ENCODE measurements at regions not wholly inside any gene's neighbourhood (a gene's known extent, or its start where the extent isn't known, plus 50 kb on each side); places are given as distances from the start of the nearest gene placed in this dataset.
"Not testable (repeated sequence)": the region's sequence is repeated elsewhere in the genome, so short reads cannot be mapped to it uniquely, and the experiment has no call there.

DNA sequence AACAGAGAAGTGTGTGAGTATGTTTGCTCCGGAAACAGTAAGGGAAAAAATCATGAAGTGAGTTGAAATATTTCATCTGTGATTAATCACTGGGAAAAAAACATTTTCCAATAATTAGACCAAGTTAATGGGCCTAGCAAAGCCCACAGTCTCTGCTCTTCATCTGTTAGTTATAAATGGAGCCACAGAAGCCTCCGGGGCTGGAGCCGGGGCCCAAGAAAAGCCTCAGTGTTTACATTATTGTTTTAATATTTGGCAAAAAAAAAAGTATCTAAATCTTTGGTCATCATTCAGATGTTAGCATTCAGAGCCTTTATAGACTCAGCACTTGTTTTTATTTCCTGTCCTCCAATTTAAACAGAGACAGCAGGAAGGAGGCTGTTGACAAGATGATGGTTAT, 115.0 kb downstream of the UBE2U start:
- no peak for DNase-seq

- no peak for DNase-seq
Observed at GRCh38 chr1:64320007-64320406, 116.6 kb downstream of the UBE2U start.

- DNase-seq: peak in 1 of 2 donors; percentile 16
Observed at GRCh38 chr1:64320470-64320869, 117.0 kb downstream of the UBE2U start.

DNA sequence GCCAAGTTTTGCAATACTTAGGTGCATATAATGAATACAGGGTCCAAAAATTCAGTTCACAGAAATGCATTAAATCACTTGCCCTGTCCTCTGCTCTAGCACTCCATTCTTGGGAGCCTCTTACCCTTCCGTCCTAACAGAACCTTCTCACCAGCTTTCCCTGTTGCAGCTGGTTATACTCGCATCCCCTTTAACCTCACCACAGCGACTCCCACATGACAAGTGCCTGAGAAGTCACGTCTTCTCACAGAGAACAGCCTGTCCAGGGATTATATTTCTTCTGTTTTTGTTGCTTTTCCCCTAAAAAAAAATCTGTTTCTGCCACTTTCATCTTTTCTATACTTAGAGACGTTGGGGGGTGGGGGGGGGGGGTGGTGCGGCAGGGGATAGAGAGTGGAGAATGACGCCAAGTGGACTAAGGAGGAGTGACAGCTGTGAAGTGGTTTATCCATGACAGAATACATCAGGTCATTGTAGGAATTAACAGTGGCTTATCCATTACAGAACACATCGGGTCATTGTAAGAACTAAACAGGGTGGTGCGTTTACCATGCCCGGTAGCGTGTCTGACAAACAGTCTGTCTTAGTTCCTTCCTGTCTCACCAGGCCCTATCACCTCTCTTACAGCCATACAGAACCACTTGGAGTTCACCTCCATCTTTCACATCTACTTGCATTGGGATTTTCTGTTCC, 117.6 kb downstream of the UBE2U start:
- no peak for DNase-seq

GRCh38 chr1:64323054-64323453, 119.6 kb downstream of the UBE2U start:
- DNase-seq: no peak

DNA sequence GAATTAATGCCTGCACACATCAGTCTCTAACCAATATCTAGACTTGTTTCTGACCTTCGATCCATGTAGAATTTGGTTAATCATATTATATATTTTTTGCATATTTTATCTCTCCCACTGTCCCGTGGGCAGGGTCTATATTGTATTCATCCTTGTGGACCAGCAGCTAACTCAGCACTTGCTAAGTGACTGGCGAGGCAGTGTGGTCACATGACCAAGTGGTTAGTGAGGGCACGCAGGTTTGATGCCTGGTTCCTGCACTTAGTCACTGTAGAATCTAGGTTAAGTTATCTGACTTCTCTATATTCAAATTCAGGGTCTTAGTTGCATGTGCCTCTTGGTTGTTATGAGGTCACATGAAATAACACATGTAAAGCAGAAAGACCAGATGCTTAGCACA, 120.5 kb downstream of the UBE2U start:
- no peak for DNase-seq

DNA sequence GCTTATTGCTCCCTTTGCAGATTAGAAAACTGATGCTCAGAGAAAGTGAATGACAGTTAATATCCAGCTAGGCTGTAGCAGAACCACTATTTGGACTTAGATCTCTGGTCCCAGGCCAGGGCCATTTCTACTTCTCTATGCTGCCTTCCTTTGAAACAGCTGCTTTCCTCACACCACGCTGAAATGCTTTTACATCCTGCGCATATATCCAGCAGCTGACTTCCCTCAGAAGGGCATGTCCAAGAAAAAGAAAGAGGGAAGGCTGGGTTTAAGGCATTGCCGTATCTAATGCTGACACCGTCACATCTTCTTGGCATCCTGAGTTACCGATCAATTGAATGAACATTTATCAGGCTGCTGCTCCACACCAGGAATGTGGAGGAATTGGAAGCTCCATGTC, 122.4 kb downstream of the UBE2U start:
- DNase-seq: no peak

GRCh38 chr1:64327119-64327518, 123.7 kb downstream of the UBE2U start:
- DNase-seq: no peak

DNA sequence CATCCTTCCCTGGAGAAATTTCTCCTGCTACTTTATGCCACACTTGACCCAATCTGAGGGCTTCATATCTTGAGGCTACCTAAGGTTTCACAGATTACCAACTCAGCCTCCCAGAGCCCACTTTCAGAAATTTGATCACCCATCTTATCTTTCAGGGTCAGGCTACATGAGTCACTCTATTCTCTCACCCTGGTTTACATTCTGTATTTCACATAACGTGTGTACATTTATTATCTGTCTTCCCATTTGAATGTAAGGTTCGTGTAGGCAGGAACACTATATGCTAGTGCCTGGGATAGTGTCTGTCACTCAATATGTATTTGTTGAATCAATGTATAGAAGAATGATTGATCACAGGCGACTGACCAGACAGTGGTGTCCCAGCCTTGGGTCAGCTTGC, 124.8 kb downstream of the UBE2U start:
- DNase-seq: no peak

GRCh38 chr1:64330839-64331238, 127.4 kb downstream of the UBE2U start:
- no peak for DNase-seq

GRCh38 chr1:64335636-64336035, 132.2 kb downstream of the UBE2U start:
- no peak for DNase-seq

DNA sequence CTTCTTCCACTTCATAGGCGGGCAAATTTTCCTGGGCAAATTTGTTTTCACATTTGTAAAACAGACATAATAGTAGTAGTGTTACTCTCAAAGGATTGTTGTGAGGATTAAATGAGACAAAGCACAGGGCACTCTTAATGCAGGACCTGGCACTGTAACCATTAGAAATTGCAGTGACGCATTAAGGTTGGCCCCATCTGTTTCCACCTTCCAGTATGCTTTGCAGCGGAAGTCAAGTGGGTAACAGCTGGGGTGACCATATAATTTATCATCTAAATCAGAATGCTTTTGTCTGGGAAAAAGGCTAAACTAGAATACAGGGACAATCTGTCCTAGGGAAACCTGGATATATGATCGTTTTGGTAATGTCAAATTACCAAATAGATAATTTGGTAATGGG, 132.5 kb upstream of the CACHD1 start:
- DNase-seq: no peak

DNA sequence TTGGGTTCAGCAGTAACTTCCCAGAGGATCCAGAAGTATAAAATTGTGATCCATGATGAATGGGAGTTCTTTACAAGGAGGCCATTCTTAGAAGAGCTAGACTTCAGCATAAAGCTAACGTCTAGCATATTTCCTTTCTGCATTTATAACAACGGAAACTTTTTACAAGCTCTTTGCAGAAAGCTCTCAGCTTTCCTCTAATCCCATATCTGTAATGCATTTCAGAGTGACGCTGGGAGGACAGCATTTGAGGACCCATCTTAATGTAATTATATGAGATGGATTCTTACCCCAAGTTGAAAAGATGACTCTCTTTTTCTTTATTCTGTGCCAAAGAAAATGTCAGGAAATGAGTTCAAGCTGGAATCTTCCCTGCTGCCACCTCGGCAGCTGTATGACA, 132.0 kb upstream of the CACHD1 start:
- no peak for DNase-seq

DNA sequence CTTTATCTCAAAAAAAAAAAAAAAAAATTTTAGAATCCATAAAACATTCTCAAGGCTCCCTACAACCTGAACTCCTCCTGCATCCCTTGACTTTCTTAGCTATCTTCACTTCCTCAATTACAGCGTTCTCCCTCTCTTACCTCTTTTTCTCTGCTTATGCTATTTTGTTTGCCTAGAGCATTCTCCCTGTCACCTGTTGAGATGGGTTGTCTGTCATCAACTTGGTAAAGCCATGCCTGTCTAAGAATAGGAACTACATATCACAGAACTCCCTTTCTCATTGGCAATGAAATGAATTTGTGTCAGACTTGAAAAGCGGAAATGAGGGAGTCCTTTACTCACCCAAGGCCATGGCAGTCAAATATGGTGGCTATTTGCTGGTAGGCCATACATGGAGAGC, 129.6 kb upstream of the CACHD1 start:
- DNase-seq: no peak

DNA sequence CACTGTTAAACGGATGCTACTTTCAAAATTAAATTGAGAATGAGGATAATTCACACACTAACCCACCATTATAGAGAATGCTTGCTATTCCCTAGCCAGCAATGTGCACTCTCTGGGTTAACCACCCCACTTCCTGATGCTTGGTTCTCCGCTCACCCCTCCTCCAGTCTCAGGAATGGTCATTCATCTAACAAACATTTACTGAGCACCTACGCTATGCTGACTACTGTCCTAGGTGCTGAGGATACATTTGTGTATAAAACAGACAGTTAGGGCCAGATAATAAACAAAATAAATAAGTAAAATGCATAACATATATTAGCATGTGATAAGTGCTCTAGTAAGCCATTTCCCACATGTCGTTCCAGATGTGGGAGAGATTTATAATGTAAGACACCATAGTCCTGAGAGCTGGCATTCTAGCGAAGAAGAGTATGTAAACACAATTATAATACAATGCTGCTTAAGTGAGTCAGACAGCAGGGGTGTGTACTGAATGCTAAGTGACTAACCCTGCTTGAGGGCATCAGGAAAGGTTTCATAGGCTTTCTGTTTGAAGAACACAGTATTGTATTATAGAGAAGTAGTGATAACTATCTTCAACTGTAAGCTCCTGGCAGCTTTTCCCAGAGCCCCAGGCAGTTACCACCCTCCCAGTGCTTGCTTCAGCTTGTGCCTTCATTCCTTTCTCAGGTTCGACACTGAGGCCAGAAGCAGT, 126.7 kb upstream of the CACHD1 start:
- DNase-seq: no peak

- no peak for DNase-seq
Observed at GRCh38 chr1:64343823-64344190, 126.1 kb upstream of the CACHD1 start.

DNA sequence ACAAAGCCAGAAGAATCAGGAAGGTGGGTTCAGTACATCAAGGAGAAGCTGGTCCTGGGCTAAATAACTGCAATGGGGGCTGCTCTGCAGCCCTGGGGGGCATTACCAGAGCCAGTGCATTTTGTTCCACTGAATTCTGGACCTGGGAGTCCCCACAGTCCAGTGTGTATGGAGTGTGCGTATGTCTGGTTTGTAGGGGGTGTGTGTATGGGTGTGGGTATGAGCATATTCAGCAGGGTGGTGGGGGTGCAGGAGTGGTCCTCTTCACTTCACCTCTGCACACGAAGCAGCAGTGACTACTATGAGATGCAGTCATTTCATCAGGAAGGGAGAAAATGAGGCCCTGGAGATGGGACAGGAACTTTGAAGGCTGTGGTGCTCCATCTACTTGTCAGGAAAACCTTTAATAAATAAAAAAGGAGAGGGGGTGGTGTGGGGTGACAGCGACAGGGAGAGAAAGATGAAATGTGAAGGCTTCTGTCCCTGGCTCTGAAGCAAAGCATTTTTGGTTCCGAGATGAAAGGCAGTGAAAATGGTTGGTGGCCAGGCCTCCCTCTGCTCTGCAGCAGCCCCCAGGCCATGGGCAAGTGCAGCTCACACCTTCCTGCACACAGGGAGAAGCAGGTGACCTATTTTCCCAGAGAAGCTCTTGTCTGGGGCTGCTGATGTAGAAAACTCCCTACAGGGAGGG, 121.5 kb upstream of the CACHD1 start:
- DNase-seq: no peak

DNA sequence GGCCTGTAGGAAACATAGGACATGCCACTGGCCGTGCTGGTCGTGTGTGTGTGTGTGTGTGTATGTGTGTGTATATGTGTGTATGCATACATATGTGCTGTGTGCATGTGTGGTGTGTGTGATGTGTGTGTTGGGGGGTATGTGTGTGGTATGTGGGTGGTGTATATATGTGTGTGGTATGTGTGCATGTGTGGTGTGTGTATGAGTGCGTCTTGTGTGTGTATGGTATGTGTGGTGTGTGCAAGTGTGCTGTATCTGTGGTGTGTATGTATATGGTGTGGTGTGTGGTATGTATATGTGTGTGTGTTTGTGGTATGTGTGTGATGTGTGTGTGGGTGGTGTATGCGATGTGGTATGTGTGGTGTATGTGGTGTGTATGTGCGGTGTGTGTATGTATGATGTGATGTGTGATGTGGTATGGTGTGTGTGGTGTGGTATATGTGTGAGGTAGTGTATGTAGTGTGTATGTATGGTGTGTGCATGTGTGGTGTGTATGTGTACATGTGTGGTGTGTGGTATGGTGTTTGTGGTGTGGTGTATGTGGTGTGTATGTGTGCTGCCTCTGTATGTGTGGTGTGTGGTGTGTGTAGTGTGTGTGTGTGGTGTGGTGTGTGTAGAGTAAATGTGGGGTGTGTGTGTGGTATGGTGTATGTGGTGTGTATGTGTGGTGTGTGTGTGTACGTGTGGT, 120.8 kb upstream of the CACHD1 start:
- no peak for DNase-seq

DNA sequence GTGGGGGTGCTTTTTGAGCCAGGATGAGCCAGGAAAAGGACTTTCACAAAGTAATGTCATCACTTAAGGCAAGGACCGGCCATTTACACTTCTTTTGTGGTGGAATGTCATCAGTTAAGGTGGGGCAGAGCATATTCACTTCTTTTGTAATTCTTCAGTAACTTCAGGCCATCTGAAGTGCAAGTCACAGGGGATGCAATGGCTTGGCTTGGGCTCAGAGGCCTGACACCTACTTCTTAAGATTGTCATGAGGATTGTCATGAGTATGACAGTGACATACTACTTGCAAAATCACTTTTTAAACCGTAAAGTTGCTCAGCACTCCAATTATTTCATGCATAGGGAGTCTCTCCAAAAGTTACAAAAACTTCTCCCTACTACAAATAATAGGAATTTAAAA, 114.4 kb upstream of the CACHD1 start:
- not testable (repeated sequence) for DNase-seq

GRCh38 chr1:64356636-64357256, 113.2 kb upstream of the CACHD1 start:
- DNase-seq: no peak

DNA sequence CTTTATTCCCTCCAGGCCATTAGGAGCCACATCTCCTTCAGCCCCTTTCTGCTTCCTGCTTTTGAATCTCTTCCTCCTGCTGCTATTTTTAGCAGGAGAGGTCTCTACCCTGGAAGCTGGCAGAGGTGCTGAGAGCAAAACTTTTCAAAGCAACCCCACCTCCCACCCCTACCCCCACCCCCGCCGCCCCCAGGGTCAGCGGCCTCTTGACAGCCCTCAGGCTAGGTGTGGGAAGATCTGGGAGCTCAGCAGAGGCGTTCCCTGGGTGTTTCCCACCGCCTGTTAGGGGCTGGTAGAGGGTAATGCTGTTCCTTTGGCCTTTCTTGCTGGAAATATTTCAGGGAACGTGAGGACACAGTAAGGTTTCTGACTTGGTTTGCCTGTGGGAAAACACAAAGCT, 112.5 kb upstream of the CACHD1 start:
- DNase-seq: no peak

DNA sequence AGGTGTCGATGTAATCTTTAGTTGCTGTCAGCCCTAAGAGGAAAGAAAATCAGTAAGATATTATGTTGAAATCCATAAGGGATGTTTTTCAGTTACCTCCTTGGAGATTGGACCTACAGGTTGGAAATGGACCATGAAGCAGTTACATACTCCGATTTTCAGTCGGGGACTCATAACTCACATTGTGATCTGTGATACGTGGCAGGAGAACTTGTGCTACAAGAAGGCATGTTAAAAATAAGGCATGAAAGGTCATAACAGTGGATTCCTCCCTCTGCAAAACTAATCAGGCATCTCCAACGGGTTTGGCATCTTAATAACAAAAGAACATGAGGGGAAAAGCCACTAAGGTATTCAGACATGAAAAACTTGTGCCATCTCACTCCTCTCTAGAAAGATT, 111.2 kb upstream of the CACHD1 start:
- DNase-seq: no peak

DNA sequence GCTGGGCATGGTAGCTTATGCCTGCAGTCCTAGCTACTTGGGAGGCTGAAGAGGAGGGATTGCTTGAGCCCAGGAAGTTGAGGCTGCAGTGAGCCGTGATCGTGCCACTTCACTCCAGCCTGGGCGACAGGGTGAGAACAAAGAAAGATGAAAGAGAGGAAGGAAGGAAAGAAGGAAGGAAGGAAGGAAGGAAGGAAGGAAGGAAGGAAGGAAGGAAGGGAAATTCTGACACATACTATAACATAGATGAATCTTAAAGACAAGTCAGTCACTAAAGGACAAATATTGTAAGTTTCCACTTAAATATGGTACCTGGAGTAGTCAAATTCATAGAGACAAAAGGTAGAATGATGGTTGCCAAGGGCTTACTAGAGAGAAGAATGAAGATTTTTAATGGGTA, 108.0 kb upstream of the CACHD1 start:
- DNase-seq: no peak
